COLO668 (cell line): ENCODE measurements at regions not wholly inside any gene's neighbourhood (a gene's known extent, or its start where the extent isn't known, plus 50 kb on each side); places are given as distances from the start of the nearest gene placed in this dataset.

Experiments used
- DNase-seq: peaks from one replicate; lab custom pipeline; 2025; ENCODE audit not compliant: unreplicated experiment; lab: John Stamatoyannopoulos, UW

DNA sequence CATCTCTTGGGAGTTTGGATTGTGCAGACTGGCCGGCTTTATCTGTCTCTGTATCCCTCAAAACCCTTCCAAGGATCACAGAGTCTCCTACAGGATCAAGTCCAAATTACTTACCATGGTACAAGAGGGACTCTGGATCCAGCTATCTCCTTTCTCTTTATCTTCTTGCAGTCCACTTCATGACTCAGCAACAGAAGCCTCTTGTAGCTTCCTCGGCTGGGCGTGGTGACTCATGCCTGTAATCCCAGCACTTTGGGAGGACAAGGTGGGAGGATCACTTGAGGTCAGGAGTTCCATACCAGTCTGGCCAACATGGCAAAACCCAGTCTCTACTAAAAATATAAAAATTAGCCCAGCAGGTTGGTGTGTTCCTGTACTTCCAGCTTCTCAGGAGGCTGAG is 189.7 kb downstream of the BCAT1 start:
- DNase-seq: no peak

DNA sequence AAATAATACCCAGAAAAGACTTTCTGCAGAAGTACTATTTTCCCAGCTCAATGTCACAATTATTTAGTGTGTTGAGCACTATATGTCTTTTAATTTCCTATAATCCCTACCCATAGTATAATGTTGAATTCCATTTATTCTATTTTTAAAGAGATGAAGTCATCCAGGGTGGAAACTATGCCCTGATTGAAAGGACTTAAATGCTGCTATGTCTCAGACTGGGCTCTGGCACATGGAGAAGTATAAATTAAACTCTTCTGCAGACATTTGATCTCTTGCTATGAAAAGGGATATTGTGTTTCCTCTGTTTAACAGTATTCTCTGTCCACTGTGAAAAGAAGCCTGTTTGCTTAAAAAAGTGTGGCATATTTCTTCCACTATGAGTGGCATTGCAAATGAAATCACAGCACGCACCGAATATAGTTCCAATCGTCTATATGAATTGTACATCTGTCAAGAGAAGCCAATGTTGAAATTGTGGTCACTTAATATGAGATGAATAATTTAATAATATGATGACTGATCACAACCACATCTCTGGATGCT is 192.3 kb downstream of the BCAT1 start:
- no peak for DNase-seq

- DNase-seq: no peak
These were observed 193.9 kb downstream of the BCAT1 start for GRCh38 chr12:24754690-24755638.

DNA sequence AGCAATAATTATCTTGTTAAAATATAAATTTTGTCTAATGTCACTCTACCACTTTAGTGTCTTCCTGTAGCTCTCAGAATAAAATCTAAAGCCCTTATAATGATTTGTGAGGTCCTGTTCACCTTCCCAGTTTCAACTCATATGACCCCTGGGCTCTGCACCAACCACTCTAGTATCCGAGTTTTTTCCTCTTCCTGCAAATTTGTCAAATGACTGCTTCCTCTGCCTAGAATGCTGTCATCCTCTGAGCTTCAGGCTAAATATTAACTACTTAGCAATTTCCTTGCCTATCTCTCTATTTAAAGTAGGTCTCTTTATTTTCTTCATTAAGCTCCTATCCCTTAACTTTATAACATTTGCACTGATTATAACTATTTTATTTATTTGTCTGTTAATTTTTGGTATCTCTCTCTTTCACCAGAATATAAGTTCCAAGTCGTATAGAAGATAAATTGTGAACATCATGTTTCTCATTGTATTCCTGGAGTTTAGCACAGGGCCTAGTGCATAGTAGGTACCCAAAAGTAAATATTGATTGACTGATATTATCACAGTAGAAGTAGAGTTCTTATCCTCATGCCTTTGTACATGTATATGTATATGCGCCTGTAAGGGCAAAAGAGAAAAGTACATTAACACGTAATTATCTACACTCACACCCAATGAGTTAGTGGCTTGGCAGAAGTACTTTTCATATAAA is 196.0 kb downstream of the BCAT1 start:
- DNase-seq: no peak

DNA sequence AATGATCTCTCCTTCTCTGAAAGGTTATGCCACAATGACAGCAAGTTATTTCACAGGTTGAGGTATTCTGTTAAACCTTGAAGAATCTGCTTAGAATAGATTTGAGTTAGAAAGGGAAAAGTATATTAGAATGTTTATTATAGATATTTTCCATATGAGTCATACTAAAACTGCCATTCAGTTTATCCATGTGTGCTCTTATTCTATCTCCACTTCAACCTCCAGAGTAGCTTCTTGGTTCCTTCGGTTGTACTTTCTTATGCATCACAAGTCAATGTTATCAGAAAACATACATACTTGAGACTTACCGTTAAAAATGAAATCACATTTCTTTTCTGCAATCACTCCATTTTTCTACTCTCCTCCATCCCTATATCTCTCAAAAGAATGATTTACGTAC is 197.7 kb downstream of the BCAT1 start:
- DNase-seq: no peak

GRCh38 chr12:24750263-24750662 is 198.6 kb downstream of the BCAT1 start:
- DNase-seq: no peak

GRCh38 chr12:24749171-24749570 is 199.7 kb downstream of the BCAT1 start:
- no peak for DNase-seq

- DNase-seq: no peak
These were observed 200.6 kb downstream of the BCAT1 start for GRCh38 chr12:24748326-24748725.

GRCh38 chr12:24746864-24747263 is 202.0 kb downstream of the BCAT1 start:
- no peak for DNase-seq

DNA sequence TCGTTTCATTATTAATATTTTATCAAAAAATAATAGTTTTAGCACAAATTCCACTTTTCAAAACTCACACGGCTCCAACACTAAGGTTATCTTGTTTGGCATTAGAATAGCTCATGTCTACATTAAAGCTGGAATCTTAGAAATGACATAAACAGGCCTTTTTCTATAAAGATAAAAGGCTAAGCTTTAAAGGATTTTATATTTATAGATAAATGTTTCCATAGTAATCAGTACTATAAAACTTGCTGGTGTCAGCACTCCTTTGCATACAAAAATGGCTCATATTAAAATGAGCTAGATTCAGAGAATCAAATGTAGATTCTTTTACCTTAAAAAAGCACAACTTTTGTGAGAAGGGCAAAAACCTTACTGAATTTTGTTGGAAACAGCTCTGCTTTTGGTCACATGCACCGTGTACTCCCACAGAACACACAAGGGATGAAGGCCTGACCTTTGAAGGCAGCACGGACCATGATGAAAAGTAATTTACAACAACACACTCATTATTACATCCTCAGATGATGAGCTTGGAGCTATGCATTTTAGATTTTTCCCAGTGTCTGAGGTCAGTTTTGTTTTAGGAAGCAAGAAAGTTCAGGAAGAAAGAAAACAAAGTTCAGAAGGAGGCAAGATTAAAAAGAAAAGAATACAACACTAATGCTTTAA is 202.8 kb downstream of the BCAT1 start:
- DNase-seq: no peak

DNA sequence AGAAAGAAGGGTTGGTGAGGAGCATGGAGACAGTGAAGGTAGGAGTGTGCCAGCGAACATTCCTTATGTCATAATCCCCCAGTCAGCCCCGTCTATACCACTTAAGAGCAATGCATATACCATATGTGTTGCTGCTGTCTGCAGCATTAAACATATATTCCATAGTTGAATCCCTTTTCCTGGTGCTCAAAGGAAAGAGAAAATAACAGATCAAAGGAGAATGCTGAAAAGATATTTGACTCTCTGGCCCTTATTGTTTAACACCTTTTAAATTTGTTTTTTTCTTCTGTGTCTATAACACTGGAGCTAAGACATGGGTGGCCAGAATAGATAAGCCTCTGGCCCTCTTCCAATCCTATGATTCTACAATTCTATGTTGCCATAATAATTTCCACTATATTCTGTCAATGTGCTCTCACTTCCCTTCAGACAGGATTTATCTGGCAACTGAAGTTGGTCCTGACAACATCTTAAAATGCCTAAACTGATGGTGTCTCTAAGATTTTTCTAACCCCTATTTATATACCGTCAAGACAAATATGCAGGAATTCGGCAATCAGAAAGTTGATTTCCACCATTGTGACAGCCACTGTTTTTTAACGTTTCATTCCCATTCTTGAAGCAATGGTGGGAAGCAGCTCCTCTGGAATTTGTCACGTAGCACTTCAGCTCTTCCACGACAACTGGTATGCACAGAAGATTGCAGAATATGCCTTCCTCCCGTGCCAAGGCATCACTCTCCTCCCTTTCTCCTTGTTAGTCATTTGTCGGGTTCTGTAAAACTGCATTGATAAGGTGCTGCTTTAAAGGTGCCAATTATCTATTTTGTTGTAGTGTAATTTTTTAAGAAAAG is 204.7 kb downstream of the BCAT1 start:
- DNase-seq: no peak

DNA sequence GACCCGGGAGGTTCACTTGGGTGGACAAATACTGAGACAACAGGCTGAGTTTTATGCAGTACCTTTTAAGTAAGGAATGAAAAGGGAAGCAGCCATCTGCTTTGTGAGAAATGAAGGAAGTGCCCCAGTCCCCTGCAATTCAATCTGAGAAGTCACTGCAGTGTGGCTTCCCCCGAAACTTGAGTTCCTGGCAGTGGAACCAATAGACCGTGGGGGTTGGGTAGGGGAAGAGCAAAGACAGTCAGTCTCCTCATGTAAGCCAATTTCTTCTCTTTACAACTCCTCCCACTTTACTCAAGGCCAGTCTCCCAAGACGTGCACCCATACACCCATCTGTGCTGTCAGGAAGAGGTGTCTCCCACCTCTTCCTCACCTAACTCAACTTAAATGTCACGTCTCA is 206.5 kb downstream of the BCAT1 start:
- DNase-seq: no peak

GRCh38 chr12:24741216-24741615 is 207.7 kb downstream of the BCAT1 start:
- no peak for DNase-seq

DNA sequence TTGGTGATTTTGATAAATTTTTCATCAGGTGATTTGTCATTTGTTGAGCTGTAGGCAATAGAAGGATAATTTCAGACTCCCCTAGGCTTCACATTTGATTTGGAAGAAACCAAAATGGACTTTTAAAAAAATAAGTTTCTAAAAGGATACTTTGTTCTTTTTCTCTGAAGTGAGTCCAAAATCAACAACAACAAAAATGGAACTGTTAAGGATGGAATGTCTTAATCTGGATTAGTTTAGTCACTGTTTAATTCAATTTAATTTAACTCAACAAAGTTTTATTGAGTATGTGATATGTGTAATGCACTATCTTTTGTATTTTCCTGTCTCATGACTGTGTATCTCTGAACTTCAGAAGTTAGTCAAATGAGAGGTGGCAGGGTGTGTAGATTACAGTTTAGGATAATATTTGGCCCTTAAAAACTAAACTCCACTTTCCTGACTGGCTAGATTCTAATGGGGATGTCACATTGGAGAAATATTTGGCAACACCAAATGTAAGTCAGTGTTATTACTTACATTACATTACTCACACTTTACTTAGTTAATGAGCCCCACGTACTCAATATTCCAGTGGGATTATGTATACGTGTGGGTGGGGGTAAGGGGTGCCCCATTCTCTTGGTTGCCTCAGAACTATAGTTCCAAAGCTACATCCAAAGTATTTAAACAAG is 209.7 kb downstream of the BCAT1 start:
- DNase-seq: no peak

- no peak for DNase-seq
These were observed 210.5 kb downstream of the BCAT1 start for GRCh38 chr12:24738441-24738840.

GRCh38 chr12:24731596-24731995 is 217.3 kb downstream of the BCAT1 start:
- no peak for DNase-seq

DNA sequence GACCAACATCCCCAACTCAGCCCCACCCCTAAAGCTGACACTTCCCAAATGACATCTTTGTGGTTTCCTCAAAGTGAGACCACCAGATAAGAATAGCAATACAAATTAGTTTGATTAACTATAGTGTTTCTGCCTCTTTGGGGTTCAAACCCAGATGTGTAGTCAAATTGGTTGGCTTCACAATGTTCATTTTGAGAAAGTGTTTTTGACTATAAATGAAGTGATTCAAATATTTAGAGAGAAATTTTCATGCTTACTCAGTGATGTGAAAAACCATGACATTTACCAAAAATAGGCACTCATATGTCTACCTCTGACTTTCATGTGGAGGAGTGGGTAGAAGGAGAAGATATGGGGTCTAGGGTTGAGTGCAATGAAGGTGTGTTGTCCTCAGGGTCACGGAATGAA is 218.4 kb downstream of the BCAT1 start:
- DNase-seq: no peak

DNA sequence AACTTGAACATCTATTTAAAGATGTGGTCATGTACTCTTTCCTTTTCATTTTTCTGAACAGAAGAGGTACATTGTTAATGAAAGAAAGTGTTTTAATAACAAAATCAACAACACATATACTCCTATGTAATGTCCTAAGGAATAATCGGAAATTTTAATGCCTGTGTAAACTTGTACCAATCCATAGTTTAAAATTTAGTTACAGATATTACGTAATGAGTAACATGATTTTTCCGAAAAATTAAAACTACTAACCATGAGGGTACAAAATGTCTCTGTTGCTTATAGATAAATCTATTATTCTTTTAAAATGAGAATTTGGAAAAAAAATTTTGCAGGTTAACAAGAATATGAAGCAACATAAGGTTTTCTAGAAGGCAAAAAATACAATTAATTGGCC is 220.1 kb downstream of the BCAT1 start:
- DNase-seq: no peak

DNA sequence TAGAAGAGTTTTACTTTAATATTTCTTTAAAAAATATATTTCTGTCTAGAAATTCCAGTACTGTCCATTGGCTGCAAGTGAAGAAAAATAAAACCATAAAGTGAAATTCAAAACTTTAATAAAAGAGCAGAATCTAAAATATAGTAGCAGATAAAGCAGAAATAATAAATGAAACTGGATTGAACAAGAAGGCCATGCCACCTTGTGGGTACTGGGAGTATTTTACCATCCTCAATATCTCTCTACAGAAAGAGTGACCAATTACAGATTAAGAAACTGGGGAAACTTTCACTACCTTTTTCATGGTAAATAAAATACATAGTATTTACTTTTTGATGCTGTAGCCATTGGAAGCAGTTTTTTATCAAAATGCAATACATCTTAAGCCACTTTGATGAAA is 220.5 kb downstream of the BCAT1 start:
- DNase-seq: no peak

DNA sequence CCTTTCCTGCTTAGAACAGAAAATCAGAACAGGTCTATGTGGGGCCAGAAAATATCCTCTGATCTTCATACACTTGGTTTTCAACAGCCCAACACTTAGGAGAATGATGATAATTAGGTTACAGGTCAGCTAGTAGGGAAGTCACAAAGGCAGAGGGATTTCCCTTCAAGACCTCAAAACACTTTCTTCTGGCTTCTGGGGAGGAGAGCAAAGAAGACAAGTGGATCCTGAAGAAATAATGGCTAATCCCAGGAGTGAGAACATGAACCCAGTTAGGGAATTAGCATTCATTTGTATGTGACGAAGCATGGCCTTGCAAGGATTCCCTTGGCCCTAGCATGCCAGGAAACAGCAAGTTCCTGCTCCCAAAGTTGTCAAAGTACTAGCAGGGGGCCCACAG is 223.3 kb downstream of the BCAT1 start:
- DNase-seq: no peak
